Activated T-helper 2 cell treated with anti-CD3 and anti-CD28 coated beads, Interferon-gamma antibody, Interleukin-2, Interleukin-4, amounts not matched to agents 10 μg/mL and 5 μg/mL and 100 μg/mL, durations not matched to agents 14 hours and 24 hours and 36 hours (primary cell): ENCODE measurements at regions not wholly inside any gene's neighbourhood (a gene's known extent, or its start where the extent isn't known, plus 50 kb on each side); places are given as distances from the start of the nearest gene placed in this dataset.
"Not testable (repeated sequence)": the region's sequence is repeated elsewhere in the genome, so short reads cannot be mapped to it uniquely, and the experiment has no call there.

Experiments used
- DNase-seq: peaks from one replicate; pipeline ENCODE4 v3.0.0; 2021; ENCODE audit warnings: low spot score
- H3K27ac Mint-ChIP-seq: one replicate; pipeline ENCODE4 v1.8.0; 2021; ENCODE audit warnings: mixed read lengths
- H3K27me3 Mint-ChIP-seq: one replicate; pipeline ENCODE4 v1.8.0; 2021; ENCODE audit warnings: low read depth, mixed read lengths
- H3K36me3 Mint-ChIP-seq: one replicate; pipeline ENCODE4 v1.8.0; 2021; ENCODE audit warnings: low read depth, mixed read lengths
- H3K4me1 Mint-ChIP-seq: one replicate; pipeline ENCODE4 v1.8.0; 2021; ENCODE audit warnings: low read depth, mixed read lengths
- H3K4me3 Mint-ChIP-seq: one replicate; pipeline ENCODE4 v1.8.0; 2021; ENCODE audit warnings: low read depth, mild to moderate bottlenecking, moderate library complexity, mixed read lengths
- H3K9me3 Mint-ChIP-seq: one replicate; pipeline ENCODE4 v1.8.0; 2021; ENCODE audit warnings: mixed read lengths
- intact Hi-C: fragments of 100-400 bp; cut with micrococcal nuclease; formaldehyde crosslinking; loops from one replicate; pipeline ENCODE4 v1.15.1; 2023

DNA sequence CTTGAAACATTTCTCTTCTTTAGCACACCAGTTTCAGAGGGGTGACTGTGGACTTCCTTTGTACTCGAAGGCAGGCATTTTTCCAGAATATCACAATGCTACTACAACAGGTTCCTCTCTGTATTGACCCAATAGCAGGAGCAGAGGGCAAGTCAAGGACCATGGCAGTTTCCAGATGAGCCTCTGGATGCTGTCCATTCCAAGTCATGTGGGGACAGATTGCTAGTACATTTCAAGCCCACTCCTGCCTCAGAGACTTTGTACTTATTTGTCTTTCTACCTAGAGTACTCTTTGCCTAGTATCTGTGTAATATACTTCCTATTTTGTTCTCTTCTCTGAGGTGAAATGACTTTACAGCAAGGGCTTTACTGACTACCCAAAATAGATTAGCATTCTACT lies 373.9 kb downstream of the PIK3C3 start:
- no peaks in the 10 kb centered on the region for H3K36me3 Mint-ChIP-seq
- no peaks in the 10 kb centered on the region for H3K27me3 Mint-ChIP-seq
- intact Hi-C loops = no loop called here
- H3K4me1 Mint-ChIP-seq = no peaks in the 10 kb centered on the region
- no peaks in the 10 kb centered on the region for H3K9me3 Mint-ChIP-seq
- H3K4me3 Mint-ChIP-seq = no peak overlapping the region
- H3K27ac Mint-ChIP-seq = no peak overlapping the region
- no peak for DNase-seq

- Mint-ChIP-seq H3K4me3 (no peak overlapping the region), H3K36me3 (no peaks in the 10 kb centered on the region), H3K27ac (no peak overlapping the region), H3K4me1 (no peaks in the 10 kb centered on the region), H3K9me3 (no peaks in the 10 kb centered on the region), H3K27me3 (no peaks in the 10 kb centered on the region)
- no peak for DNase-seq
- intact Hi-C loops = no loop called here
These were observed 375.3 kb downstream of the PIK3C3 start for GRCh38 chr18:42330296-42330695.

DNA sequence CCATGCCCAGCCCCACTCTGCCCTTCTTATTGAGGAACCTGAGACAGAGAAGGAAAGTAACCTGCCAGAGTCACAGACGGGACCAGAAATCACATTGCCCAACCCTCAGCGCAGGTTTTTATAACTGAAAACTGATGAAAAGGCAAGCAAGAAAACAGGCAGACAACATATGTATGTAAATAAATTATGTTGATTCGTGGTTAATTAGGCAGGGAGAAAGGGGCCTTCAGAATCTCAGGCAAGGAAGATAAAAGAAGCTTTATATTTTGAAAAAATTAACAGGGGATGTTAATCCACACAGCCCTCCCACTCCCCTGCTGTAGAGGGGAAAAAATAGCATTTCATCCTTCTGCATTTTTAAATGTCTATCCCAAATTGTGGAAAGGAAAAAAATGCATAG lies 378.5 kb downstream of the PIK3C3 start:
- no peaks in the 10 kb centered on the region for H3K36me3 Mint-ChIP-seq
- H3K27ac Mint-ChIP-seq = no peak overlapping the region
- H3K4me3 Mint-ChIP-seq = no peak overlapping the region
- intact Hi-C loops = no loop called here
- no peaks in the 10 kb centered on the region for H3K4me1 Mint-ChIP-seq
- no peaks in the 10 kb centered on the region for H3K27me3 Mint-ChIP-seq
- no peak for DNase-seq
- no peaks in the 10 kb centered on the region for H3K9me3 Mint-ChIP-seq

GRCh38 chr18:42334931-42335330 lies 379.9 kb downstream of the PIK3C3 start:
- Mint-ChIP-seq H3K9me3 (no peaks in the 10 kb centered on the region), H3K4me1 (no peaks in the 10 kb centered on the region), H3K4me3 (no peak overlapping the region), H3K27ac (no peak overlapping the region), H3K36me3 (no peaks in the 10 kb centered on the region), H3K27me3 (no peaks in the 10 kb centered on the region)
- DNase-seq = no peak
- intact Hi-C loops = no loop called here

GRCh38 chr18:42336139-42336538 lies 381.1 kb downstream of the PIK3C3 start:
- Mint-ChIP-seq H3K27me3 (no peaks in the 10 kb centered on the region), H3K4me3 (no peak overlapping the region)

DNA sequence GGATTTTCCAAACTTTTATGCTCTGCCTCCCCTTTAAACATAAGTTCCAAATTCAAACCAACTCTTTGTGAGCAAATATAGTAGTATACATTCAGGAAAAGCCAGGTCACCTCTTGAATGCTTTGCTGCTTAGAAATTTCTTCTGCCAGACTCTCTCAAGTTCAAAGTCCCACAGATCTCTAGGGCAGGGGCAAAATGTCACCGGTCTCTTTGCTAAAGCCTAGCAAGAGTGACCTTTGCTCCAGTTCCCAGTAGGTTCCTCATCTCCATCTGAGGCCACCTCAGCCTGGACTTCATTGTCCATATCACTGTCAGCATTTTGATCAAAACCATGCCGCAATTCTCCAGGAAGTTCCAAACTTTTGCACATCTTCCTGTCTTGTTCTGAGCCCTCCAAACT lies 382.3 kb downstream of the PIK3C3 start:
- DNase-seq, H3K9me3 Mint-ChIP-seq, intact Hi-C loops, H3K27ac Mint-ChIP-seq, H3K4me1 Mint-ChIP-seq, H3K27me3 Mint-ChIP-seq, H3K4me3 Mint-ChIP-seq, H3K36me3 Mint-ChIP-seq: not testable (repeated sequence)

More at GRCh38 chr18:42336139-42336538, 381.1 kb downstream of the PIK3C3 start:
- no peaks in the 10 kb centered on the region for H3K36me3 Mint-ChIP-seq
- no peaks in the 10 kb centered on the region for H3K4me1 Mint-ChIP-seq
- no peaks in the 10 kb centered on the region for H3K9me3 Mint-ChIP-seq
- no peak for DNase-seq
- intact Hi-C loops = no loop called here
- no peak overlapping the region for H3K27ac Mint-ChIP-seq

DNA sequence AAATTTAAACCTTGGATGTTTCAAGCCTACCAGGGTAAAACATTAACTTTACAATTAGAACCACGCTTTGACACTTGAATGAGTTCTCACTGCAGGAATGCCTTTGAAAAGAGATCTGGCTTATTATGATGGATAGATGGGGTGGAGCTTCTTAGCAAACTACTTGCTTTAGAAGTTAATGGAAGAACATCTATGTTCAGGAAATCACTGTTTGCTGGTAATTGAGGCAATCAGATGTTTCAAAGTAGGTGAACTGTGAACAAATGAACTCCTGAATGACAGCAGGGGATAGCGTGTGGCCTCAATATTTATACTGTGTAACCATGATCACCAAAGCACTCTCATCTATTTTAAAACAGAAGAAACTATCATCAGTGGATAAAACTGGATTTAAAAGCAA lies 383.6 kb downstream of the PIK3C3 start:
- Mint-ChIP-seq H3K4me1 (no peaks in the 10 kb centered on the region), H3K27ac (no peak overlapping the region), H3K36me3 (no peaks in the 10 kb centered on the region), H3K4me3 (no peak overlapping the region), H3K9me3 (no peaks in the 10 kb centered on the region), H3K27me3 (no peaks in the 10 kb centered on the region)
- DNase-seq = no peak
- intact Hi-C loops = no loop called here

DNA sequence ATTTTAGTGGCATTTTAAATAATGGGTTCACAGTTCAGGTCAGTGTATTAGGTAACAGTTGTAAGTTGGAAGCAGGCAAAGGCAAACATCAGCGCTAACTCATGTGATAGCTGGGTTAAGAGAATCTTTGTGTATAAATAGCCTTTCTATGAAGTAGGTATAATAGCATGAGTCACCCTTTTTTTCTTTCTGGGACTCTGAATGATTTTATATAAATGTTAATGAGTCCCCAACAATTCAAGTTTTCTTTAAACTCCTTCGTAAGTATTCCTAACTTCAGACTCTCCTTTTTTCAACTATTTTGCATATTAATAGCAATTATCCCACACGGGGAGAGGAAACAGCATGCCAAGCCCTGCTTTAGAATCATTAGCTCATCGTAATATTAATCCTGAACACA lies 384.3 kb downstream of the PIK3C3 start:
- Mint-ChIP-seq H3K27ac (no peak overlapping the region), H3K27me3 (no peaks in the 10 kb centered on the region), H3K36me3 (no peaks in the 10 kb centered on the region), H3K9me3 (no peaks in the 10 kb centered on the region), H3K4me1 (no peaks in the 10 kb centered on the region), H3K4me3 (no peak overlapping the region)
- no peak for DNase-seq
- intact Hi-C loops = no loop called here

DNA sequence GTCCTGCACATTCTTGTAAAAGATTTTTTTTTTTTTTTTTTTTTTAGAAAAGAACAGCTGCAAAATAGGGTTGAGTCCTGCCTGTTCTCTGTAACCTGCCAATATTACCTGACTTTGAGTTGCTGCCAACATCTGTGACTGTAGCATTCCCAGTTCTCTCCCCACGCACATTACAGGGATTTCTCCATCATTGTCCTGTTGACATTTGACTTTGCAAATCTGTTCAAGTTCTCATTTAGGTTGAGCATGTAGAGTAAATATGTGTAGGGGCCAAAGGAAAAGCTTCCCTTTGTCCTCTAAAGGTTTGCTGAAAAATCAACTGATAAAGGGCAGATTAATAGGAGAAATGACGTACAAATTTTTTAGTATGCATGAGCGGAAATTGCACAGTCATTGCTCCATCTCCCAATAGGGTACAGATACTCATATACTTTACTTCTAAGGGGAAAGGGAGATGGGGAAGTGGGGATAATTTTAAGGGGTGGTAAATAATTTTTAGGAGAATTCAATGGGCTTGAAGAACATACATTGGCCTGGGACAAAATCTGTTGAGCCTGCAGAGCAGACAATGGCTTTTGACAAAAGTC lies 385.5 kb downstream of the PIK3C3 start:
- DNase-seq = no peak
- no peak overlapping the region for H3K4me3 Mint-ChIP-seq
- H3K27ac Mint-ChIP-seq = no peak overlapping the region
- H3K9me3 Mint-ChIP-seq = no peaks in the 10 kb centered on the region
- intact Hi-C loops = loop anchor here (10.0 kb wide), 1 partner anchor 74 kb away; no protein-coding TSS in a partner anchor
- no peaks in the 10 kb centered on the region for H3K4me1 Mint-ChIP-seq
- H3K36me3 Mint-ChIP-seq = no peaks in the 10 kb centered on the region
- no peaks in the 10 kb centered on the region for H3K27me3 Mint-ChIP-seq

GRCh38 chr18:42341423-42341822 lies 386.4 kb downstream of the PIK3C3 start:
- Mint-ChIP-seq H3K9me3 (no peaks in the 10 kb centered on the region), H3K4me1 (no peaks in the 10 kb centered on the region), H3K27me3 (no peaks in the 10 kb centered on the region), H3K27ac (no peak overlapping the region), H3K36me3 (no peaks in the 10 kb centered on the region), H3K4me3 (no peak overlapping the region)
- intact Hi-C loops = loop anchor here (10.0 kb wide), 1 partner anchor 73 kb away; no protein-coding TSS in a partner anchor
- no peak for DNase-seq

DNA sequence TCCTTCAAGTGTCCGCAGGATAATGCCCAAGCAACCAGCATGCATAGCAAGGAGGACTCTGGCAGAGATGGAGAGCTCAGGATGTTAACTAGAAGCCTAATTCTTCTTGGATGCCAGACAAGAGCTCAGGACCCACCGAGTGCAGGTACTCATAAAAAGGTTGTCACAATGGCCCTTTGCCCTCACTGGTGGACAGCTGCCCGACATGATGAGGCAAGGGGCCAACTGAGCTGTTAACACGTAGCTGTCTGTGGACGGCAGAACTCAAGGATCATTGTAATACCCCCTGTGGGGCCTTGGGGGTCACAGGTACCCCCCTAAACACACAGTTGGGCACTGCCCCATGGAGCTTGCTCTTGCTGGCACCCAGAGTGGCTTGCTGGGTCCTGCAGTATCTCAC lies 393.7 kb downstream of the PIK3C3 start:
- Mint-ChIP-seq H3K4me1 (no peaks in the 10 kb centered on the region), H3K27ac (no peak overlapping the region), H3K4me3 (no peak overlapping the region), H3K9me3 (no peaks in the 10 kb centered on the region), H3K36me3 (no peaks in the 10 kb centered on the region), H3K27me3 (no peaks in the 10 kb centered on the region)
- intact Hi-C loops = loop anchor here (10.0 kb wide), 1 partner anchor 66 kb away; no protein-coding TSS in a partner anchor
- DNase-seq = no peak

- DNase-seq = no peak
- Mint-ChIP-seq H3K27me3 (no peaks in the 10 kb centered on the region), H3K4me3 (no peak overlapping the region), H3K4me1 (no peaks in the 10 kb centered on the region), H3K27ac (no peak overlapping the region), H3K36me3 (no peaks in the 10 kb centered on the region), H3K9me3 (no peaks in the 10 kb centered on the region)
- intact Hi-C loops = no loop called here
These were observed 396.4 kb downstream of the PIK3C3 start for GRCh38 chr18:42351455-42351854.

DNA sequence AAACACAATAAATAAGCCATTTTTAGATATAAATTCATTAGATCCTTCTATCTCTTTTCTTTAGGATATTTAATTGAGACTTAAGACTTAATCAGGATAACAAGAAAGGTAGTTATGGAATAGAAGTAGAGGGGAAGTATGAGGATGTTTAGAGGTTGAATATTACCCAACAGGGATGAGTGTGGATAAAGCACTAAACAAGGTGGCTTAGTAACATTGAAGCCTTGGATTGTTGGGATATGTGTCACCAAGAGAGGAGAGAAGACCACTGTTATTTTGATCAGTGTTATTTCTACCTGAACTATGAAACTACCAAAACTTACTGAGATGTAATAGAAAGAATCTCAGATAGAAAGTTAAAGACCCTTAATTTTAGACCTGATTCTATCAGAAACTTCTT lies 405.7 kb downstream of the PIK3C3 start:
- Mint-ChIP-seq H3K36me3 (no peaks in the 10 kb centered on the region), H3K27me3 (no peaks in the 10 kb centered on the region), H3K9me3 (no peaks in the 10 kb centered on the region), H3K4me3 (no peak overlapping the region), H3K4me1 (no peaks in the 10 kb centered on the region), H3K27ac (no peak overlapping the region)
- DNase-seq = no peak
- intact Hi-C loops = no loop called here
